ENCODE measurements at regions not wholly inside any gene's neighbourhood (a gene's known extent, or its start where the extent isn't known, plus 50 kb on each side); places are given as distances from the start of the nearest gene placed in this dataset.

- TF ChIP-seq CTCF (IDR thresholded peaks at IDR 0.05; ENCODE audit: partially characterized antibody, unreplicated experiment) = no peak
- Mint-ChIP-seq H3K9me3 (ENCODE audit: unreplicated experiment) (no peaks in the 10 kb centered on the region), H3K4me1 (ENCODE audit: low read depth, unreplicated experiment) (no peaks in the 10 kb centered on the region), H3K4me3 (ENCODE audit: unreplicated experiment) (no peak overlapping the region), H3K27me3 (ENCODE audit: unreplicated experiment) (no peaks in the 10 kb centered on the region), H3K27ac (ENCODE audit: unreplicated experiment) (no peak overlapping the region), H3K36me3 (ENCODE audit: unreplicated experiment) (no peaks in the 10 kb centered on the region)
- DNase-seq = no peak
These were observed 107.8 kb upstream of the ESR1 start for GRCh38 chr6:151699719-151700118.

- H3K9me3 Mint-ChIP-seq (ENCODE audit: unreplicated experiment) = no peaks in the 10 kb centered on the region
- no peak overlapping the region for H3K27ac Mint-ChIP-seq (ENCODE audit: unreplicated experiment)
- no peak for TF ChIP-seq CTCF (IDR thresholded peaks at IDR 0.05; ENCODE audit: partially characterized antibody, unreplicated experiment)
- H3K36me3 Mint-ChIP-seq (ENCODE audit: unreplicated experiment) = no peaks in the 10 kb centered on the region
- H3K27me3 Mint-ChIP-seq (ENCODE audit: unreplicated experiment) = no peaks in the 10 kb centered on the region
- no peak for DNase-seq
- no peaks in the 10 kb centered on the region for H3K4me1 Mint-ChIP-seq (ENCODE audit: low read depth, unreplicated experiment)
- H3K4me3 Mint-ChIP-seq (ENCODE audit: unreplicated experiment) = no peak overlapping the region
These were observed 105.4 kb upstream of the ESR1 start for GRCh38 chr6:151701911-151702562.

GRCh38 chr6:151702851-151703658, 104.4 kb upstream of the ESR1 start:
- Mint-ChIP-seq H3K4me1 (ENCODE audit: low read depth, unreplicated experiment) (no peaks in the 10 kb centered on the region), H3K27ac (ENCODE audit: unreplicated experiment) (no peak overlapping the region), H3K4me3 (ENCODE audit: unreplicated experiment) (no peak overlapping the region), H3K27me3 (ENCODE audit: unreplicated experiment) (no peaks in the 10 kb centered on the region), H3K36me3 (ENCODE audit: unreplicated experiment) (no peaks in the 10 kb centered on the region), H3K9me3 (ENCODE audit: unreplicated experiment) (no peaks in the 10 kb centered on the region)
- DNase-seq = no peak
- no peak for TF ChIP-seq CTCF (IDR thresholded peaks at IDR 0.05; ENCODE audit: partially characterized antibody, unreplicated experiment)

- Mint-ChIP-seq H3K36me3 (ENCODE audit: unreplicated experiment) (no peaks in the 10 kb centered on the region), H3K4me3 (ENCODE audit: unreplicated experiment) (no peak overlapping the region), H3K27ac (ENCODE audit: unreplicated experiment) (no peak overlapping the region), H3K9me3 (ENCODE audit: unreplicated experiment) (no peaks in the 10 kb centered on the region), H3K4me1 (ENCODE audit: low read depth, unreplicated experiment) (no peaks in the 10 kb centered on the region), H3K27me3 (ENCODE audit: unreplicated experiment) (no peaks in the 10 kb centered on the region)
- DNase-seq = no peak
- TF ChIP-seq CTCF (IDR thresholded peaks at IDR 0.05; ENCODE audit: partially characterized antibody, unreplicated experiment) = no peak
These were observed 103.1 kb upstream of the ESR1 start for GRCh38 chr6:151704383-151704782.

Data from glutamatergic neuron (in vitro differentiated cells).